Heart left ventricle (tissue), 16 donors: ENCODE measurements at regions not wholly inside any gene's neighbourhood (a gene's known extent, or its start where the extent isn't known, plus 50 kb on each side); places are given as distances from the start of the nearest gene placed in this dataset.

Source experiments
- ATAC-seq, 4 donors: fragments of 200-7000 bp; cut with Tn5 transposase; one replicate each; pipeline ENCODE4 v1.9.1; 2020 to 2022; ENCODE audit warnings: moderate library complexity in 4 of 4, mild to moderate bottlenecking in 3 of 4, moderate number of reproducible peaks in 1 of 4
- DNase-seq, 5 donors: peaks; one replicate each; pipeline ENCODE4 v3.0.0-alpha.2; 2020
- H3K27ac ChIP-seq, 12 donors: fragments of 200-600 bp; sonication (generic) in 4 of 12; one replicate each; pipeline versions ENCODE4 v1.5.0 to v1.8.0; 2016 to 2022; ENCODE audit warnings: mild to moderate bottlenecking in 2 of 12
- H3K27me3 ChIP-seq, 9 donors: fragments of 200-600 bp; sonication (generic) in 2 of 9; one replicate each; pipeline versions ENCODE4 v1.5.1 to v1.8.0; 2016 to 2022; ENCODE audit warnings: mild to moderate bottlenecking in 3 of 9
- H3K36me3 ChIP-seq, 9 donors: fragments of 200-600 bp; sonication (generic) in 2 of 9; one replicate each; pipeline versions ENCODE4 v1.5.0 to v1.8.0; 2018 to 2022; ENCODE audit warnings: mild to moderate bottlenecking in 2 of 9
- H3K4me1 ChIP-seq, 12 donors: fragments of 200-600 bp; sonication (generic) in 4 of 12; one replicate each; pipeline versions ENCODE4 v1.5.0 to v1.8.0; 2016 to 2022; ENCODE audit warnings: mild to moderate bottlenecking in 3 of 12
- H3K4me3 ChIP-seq, 12 donors: fragments of 200-600 bp; sonication (generic) in 4 of 12; one replicate each; pipeline versions ENCODE4 v1.5.0 to v1.8.0; 2017 to 2022; ENCODE audit warnings: mild to moderate bottlenecking in 9 of 12, moderate library complexity in 4 of 12
- H3K9me3 ChIP-seq, 12 donors: fragments of 200-600 bp; sonication (generic) in 4 of 12; one replicate each; pipeline versions ENCODE4 v1.5.0 to v1.8.0; 2016 to 2022; ENCODE audit warnings: mild to moderate bottlenecking in 1 of 12
- POLR2A ChIP-seq, 2 donors: fragments of 450-650 bp; IDR thresholded peaks; one replicate each; pipeline ENCODE4 v1.6.1; 2017; ENCODE audit warnings: antibody characterized with exemption in 2 of 2, mild to moderate bottlenecking in 2 of 2, moderate library complexity in 2 of 2
- WGBS, 4 donors: extraction: QIAGEN DNeasy Blood & Tissue Kit in 2 of 4; methylation state at CpG; one replicate each; pipeline versions ENCODE4 v1.1.5 to v1.1.7; 2013 to 2018; 5-methylcytosine and 5-hydroxymethylcytosine counted together
- intact Hi-C, 10 donors: fragments of 100-400 bp; cut with DNase I; formaldehyde crosslinking; loops; one replicate each; pipeline versions ENCODE4 v1.11.1 to v1.14.2; 2022
- TF ChIP-seq, protein P1 (sequence below), 12 donors: fragments of 200-600 bp; sonication (generic) in 4 of 12; IDR thresholded peaks; one replicate each; pipeline versions ENCODE4 v1.5.0 to v1.8.0; 2018 to 2022; ENCODE audit warnings: antibody characterized with exemption in 12 of 12, mild to moderate bottlenecking in 5 of 12
- donor health status: ischemic (EF 13 %, LVEDD 7.1; RV severe dilation, severe dysfunction).
- donor health status: healthy with polysubstance abuse.
- donor health status: DM: no; HTN: yes; CAD: no.
- donor health status: DM: no; HTN: no; CAD: no.
- donor health status: ischemic (EF 25% LVEDD 6.9; RV normal size, moderate dysfunction).
- donor health status: ischemic (EF 25% LVEDD 5.7; RV mildly dilated, moderate dysfunction).
- donor health status: healthy.
- donor health status: DM: yes; HTN: yes; CAD: no.
- donor health status: ischemic (EF 35%, LVEDD 5.7; RV mildly dilated, moderate dysfunction).
- donor health status: nonischemic (EF 11% LVEDD 7.7; RV severe dilation, severe dysfunction).
- donor health status: DM: yes; HTN: yes; CAD: no.
- donor health status: PGD.
- donor health status: ischemic (EF 29% LVEDD 5.4; RV normal size, mild dysfunction).
- donor health status: nonischemic (EF 23%, LVEDD 6.1; RV moderate dilation, normal function).

DNA sequence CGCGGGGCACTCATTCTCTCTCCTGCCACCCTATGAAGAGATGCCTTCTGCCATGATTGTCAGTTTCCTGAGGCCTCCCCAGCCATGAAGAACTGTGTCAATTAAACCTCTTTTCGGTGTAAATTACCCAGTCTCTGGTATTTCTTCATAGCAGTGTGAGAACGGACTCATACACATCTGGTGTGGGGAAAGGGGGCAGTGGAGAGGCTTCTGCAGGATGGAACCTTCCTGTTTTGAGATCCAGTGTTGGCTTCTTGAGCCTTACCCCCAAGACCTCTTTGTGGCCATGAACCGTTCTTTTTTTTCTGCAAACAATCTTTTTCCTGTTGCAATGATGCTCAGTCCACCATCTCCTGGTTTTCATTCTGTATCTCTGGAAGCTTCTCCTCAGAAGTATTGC is 248.4 kb downstream of the PRDM2 start:
- intact Hi-C loops, result no loop called here
- no peaks in the 10 kb centered on the region for H3K9me3 ChIP-seq
- peak overlapping the region in 9 of 12 donors; percentile 12 to 71 (median 54) for H3K27ac ChIP-seq
- DNase-seq, result no peak
- WGBS, 4 donors, result 74 to 90% (median 81%) methylated on average over 5 of the region's 5 CpGs
- no peaks in the 10 kb centered on the region for H3K36me3 ChIP-seq
- TF ChIP-seq POLR2A (IDR thresholded peaks at IDR 0.05), result no peak
- TF ChIP-seq, protein P1, sequence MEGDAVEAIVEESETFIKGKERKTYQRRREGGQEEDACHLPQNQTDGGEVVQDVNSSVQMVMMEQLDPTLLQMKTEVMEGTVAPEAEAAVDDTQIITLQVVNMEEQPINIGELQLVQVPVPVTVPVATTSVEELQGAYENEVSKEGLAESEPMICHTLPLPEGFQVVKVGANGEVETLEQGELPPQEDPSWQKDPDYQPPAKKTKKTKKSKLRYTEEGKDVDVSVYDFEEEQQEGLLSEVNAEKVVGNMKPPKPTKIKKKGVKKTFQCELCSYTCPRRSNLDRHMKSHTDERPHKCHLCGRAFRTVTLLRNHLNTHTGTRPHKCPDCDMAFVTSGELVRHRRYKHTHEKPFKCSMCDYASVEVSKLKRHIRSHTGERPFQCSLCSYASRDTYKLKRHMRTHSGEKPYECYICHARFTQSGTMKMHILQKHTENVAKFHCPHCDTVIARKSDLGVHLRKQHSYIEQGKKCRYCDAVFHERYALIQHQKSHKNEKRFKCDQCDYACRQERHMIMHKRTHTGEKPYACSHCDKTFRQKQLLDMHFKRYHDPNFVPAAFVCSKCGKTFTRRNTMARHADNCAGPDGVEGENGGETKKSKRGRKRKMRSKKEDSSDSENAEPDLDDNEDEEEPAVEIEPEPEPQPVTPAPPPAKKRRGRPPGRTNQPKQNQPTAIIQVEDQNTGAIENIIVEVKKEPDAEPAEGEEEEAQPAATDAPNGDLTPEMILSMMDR (IDR thresholded peaks at IDR 0.05), result no peak
- H3K4me3 ChIP-seq, result no peak overlapping the region
- no peaks in the 10 kb centered on the region for H3K4me1 ChIP-seq
- H3K27me3 ChIP-seq, result peaks cover 0 to 17% (median 0%) of the 10 kb centered on the region in 9 donors
- ATAC-seq, result no peak

DNA sequence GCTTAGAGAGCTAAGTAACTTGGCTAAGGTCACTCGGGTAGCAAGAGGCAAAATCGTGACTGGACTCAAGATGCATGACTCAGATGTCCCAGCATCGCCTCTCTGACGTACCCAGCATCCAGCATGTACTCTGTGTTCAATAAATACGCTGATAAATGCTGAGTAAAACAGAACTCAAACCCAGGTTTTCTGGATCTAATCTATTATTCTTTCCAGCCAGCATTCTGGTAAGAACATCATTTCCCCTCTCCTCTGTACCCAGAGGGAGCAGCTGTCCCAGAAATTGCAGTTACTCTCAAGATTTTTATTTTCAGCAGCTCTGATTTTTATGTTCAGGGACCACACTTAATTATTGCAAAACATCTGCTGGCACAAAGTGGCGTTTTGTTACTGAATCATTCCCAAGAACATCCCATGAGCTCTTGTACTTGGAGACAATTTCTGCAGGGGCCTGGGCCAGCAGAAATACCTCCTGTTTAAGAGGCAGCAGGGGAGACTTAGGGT is 249.0 kb downstream of the PRDM2 start:
- peak; percentile 73 to 90 (median 87) for ATAC-seq
- 56 to 71% (median 64%) methylated on average over 6 of the region's 6 CpGs for WGBS, 4 donors
- H3K27ac ChIP-seq, result peak overlapping the region in 8 of 12 donors; percentile 12 to 71 (median 54)
- no peaks in the 10 kb centered on the region for H3K36me3 ChIP-seq
- TF ChIP-seq POLR2A (IDR thresholded peaks at IDR 0.05), result no peak
- TF ChIP-seq, protein P1 (IDR thresholded peaks at IDR 0.05), result no peak
- intact Hi-C loops, result no loop called here
- no peaks in the 10 kb centered on the region for H3K9me3 ChIP-seq
- peak in 2 of 5 donors; percentile 55 to 57 for DNase-seq
- no peak overlapping the region for H3K4me3 ChIP-seq
- peaks cover 0 to 17% (median 0%) of the 10 kb centered on the region in 9 donors for H3K27me3 ChIP-seq
- no peaks in the 10 kb centered on the region for H3K4me1 ChIP-seq

DNA sequence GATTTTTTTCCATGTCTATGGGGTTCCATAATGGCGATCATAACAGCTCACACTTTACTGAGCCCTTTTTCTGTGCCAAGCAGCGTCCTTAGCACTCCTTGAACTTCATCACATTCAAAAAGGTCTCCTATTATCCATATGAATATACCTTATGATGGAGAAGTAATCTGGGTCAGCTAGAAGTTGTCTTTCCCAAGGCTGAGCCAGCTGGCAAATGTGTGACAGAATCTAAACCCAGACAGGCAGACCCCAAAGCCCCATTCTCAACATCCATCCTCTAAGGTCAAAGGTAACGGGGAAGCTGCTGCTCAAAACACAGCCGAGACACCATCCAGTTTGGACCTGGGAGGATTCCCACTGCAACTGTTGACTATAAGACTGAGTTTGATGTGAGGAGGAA is 249.6 kb downstream of the PRDM2 start:
- Histone ChIP-seq H3K4me1 (no peaks in the 10 kb centered on the region), H3K27ac (peak overlapping the region in 5 of 12 donors; percentile 12 to 70 (median 33)), H3K36me3 (no peaks in the 10 kb centered on the region), H3K27me3 (peaks cover 0 to 17% (median 0%) of the 10 kb centered on the region in 9 donors), H3K4me3 (no peak overlapping the region), H3K9me3 (no peaks in the 10 kb centered on the region)
- no peak for ATAC-seq
- no peak for DNase-seq
- TF ChIP-seq POLR2A (IDR thresholded peaks at IDR 0.05), result no peak
- TF ChIP-seq, protein P1 (IDR thresholded peaks at IDR 0.05), result no peak
- intact Hi-C loops, result no loop called here
- 78 to 86% (median 82%) methylated on average over 4 of the region's 4 CpGs for WGBS, 4 donors

DNA sequence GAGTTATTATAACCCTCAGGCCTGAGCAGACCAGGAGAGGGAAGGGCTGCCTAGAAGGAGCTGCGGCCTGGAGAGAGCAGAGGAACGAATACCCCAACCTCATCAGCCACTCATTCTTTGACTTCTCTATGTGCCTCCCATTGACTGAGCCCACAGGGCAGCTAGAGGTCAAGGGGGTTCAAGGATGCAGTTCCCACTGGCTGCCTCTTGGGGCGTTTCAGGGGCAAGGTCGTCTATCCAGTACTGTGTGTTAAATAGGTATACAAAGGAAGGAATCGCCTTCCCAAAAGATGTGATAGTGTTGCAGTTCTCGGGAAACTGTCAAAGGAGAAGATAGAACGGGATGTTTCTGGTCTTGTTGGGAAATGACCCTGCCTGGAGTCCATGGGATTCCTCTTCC is 250.6 kb downstream of the PRDM2 start:
- H3K36me3 ChIP-seq, result no peaks in the 10 kb centered on the region
- 43 to 53% (median 50%) methylated on average over 7 of the region's 7 CpGs for WGBS, 4 donors
- ATAC-seq (no peak), DNase-seq (no peak)
- TF ChIP-seq, protein P1 (IDR thresholded peaks at IDR 0.05), result peak in 4 of 12 donors; percentile 12 to 18 (median 16)
- TF ChIP-seq POLR2A (IDR thresholded peaks at IDR 0.05), result no peak
- no peaks in the 10 kb centered on the region for H3K4me1 ChIP-seq
- intact Hi-C loops, result loop anchor here in 4 of 10 donors (10.0 kb wide), 2 partner anchors 116 to 136 kb away; no protein-coding TSS in a partner anchor
- no peak overlapping the region for H3K4me3 ChIP-seq
- peak overlapping the region in 1 of 12 donors; percentile 18 for H3K27ac ChIP-seq
- H3K27me3 ChIP-seq, result peaks cover 0 to 25% (median 0%) of the 10 kb centered on the region in 9 donors
- H3K9me3 ChIP-seq, result no peaks in the 10 kb centered on the region
